T-cell (primary cell): ENCODE measurements at regions not wholly inside any gene's neighbourhood (a gene's known extent, or its start where the extent isn't known, plus 50 kb on each side); places are given as distances from the start of the nearest gene placed in this dataset.

ENCODE experiments used
- ATAC-seq, 4 experiments: fragments of 200-7000 bp in 3 of 4; fragments of 150-1000 bp in 1 of 4; cut with Tn5 transposase; replicated peaks in 1 of 4; 1 replicate in 3 of 4; 2 replicates in 1 of 4; pipeline ENCODE4 v1.10.0; 2021; ENCODE audit warnings: moderate library complexity in 3 of 4, mild to moderate bottlenecking in 2 of 4, moderate number of reproducible peaks in 1 of 4
- CTCF ChIA-PET, 2 donors: fragments of 300-600 bp; sonication (Branson Sonifier 250); formaldehyde crosslinking; loops; one replicate each; lab custom pipeline; 2022; ENCODE audit warnings: antibody characterized with exemption in 2 of 2; lab: Charles Lee
- POLR2A ChIA-PET, 2 donors: fragments of 300-600 bp; sonication (Branson Sonifier 250); formaldehyde crosslinking; loops; one replicate each; lab custom pipeline; 2022; ENCODE audit warnings: antibody characterized with exemption in 2 of 2; lab: Charles Lee
- DNase-seq, 35 experiments: peaks; one replicate each; pipeline versions ENCODE4 v3.0.0 to v3.0.0-alpha.2; 2013 to 2023
- H3K27ac ChIP-seq: one replicate; pipeline ENCODE4 v1.5.1; 2013; ENCODE audit warnings: low read length
- H3K27me3 ChIP-seq, 2 experiments: replicated peaks in 1 of 2; 1 replicate in 1 of 2; 2 replicates in 1 of 2; pipeline versions ENCODE4 v1.6.1 to v1.7.0; 2013; ENCODE audit warnings: low read length in 1 of 2, mixed read lengths in 1 of 2; ENCODE audit not compliant: control insufficient read depth in 2 of 2, insufficient read depth in 2 of 2; ENCODE audit errors: extremely low read depth in 1 of 2
- H3K36me3 ChIP-seq, 2 donors: 1 replicate in 1 of 2; 2 replicates in 1 of 2; pipeline versions ENCODE4 v1.6.1 to v1.7.0; 2013; ENCODE audit warnings: low read length in 1 of 2; ENCODE audit not compliant: control insufficient read depth in 2 of 2, insufficient read depth in 1 of 2; ENCODE audit errors: extremely low read depth in 1 of 2
- H3K4me1 ChIP-seq, 2 experiments: 1 replicate in 1 of 2; 2 replicates in 1 of 2; pipeline versions ENCODE4 v1.6.1 to v1.7.0; 2013; ENCODE audit warnings: low read length in 2 of 2, mixed read lengths in 1 of 2; ENCODE audit not compliant: insufficient read depth in 2 of 2, control insufficient read depth in 1 of 2; ENCODE audit errors: extremely low read depth in 1 of 2
- H3K4me3 ChIP-seq, 2 donors: 1 replicate in 1 of 2; 2 replicates in 1 of 2; pipeline versions ENCODE4 v1.5.1 to v1.7.0; 2013; ENCODE audit warnings: mild to moderate bottlenecking in 2 of 2, low read length in 1 of 2, moderate library complexity in 1 of 2; ENCODE audit not compliant: control insufficient read depth in 1 of 2; ENCODE audit errors: extremely low read depth in 1 of 2
- H3K9me3 ChIP-seq: 2 replicates; pipeline ENCODE4 v1.7.0; 2013
- H3K27ac Mint-ChIP-seq, 2 donors: one replicate each; pipeline ENCODE4 v1.8.0; 2020 to 2021; ENCODE audit warnings: mild to moderate bottlenecking in 2 of 2, mixed read lengths in 2 of 2
- H3K27me3 Mint-ChIP-seq, 2 donors: one replicate each; pipeline ENCODE4 v1.8.0; 2021 to 2022; ENCODE audit warnings: mixed read lengths in 2 of 2
- H3K36me3 Mint-ChIP-seq: one replicate; pipeline ENCODE4 v1.8.0; 2021; ENCODE audit warnings: mixed read lengths
- H3K4me1 Mint-ChIP-seq, 3 donors: one replicate each; pipeline ENCODE4 v1.8.0; 2020 to 2022; ENCODE audit warnings: mixed read lengths in 3 of 3, mild to moderate bottlenecking in 1 of 3
- H3K4me3 Mint-ChIP-seq, 3 donors: one replicate each; pipeline ENCODE4 v1.8.0; 2020 to 2022; ENCODE audit warnings: mild to moderate bottlenecking in 3 of 3, mixed read lengths in 3 of 3, moderate library complexity in 3 of 3
- H3K9me3 Mint-ChIP-seq, 3 donors: one replicate each; pipeline ENCODE4 v1.8.0; 2020 to 2022; ENCODE audit warnings: mixed read lengths in 3 of 3
- WGBS: methylation state at CpG from one replicate; pipeline ENCODE4 v1.1.5; 2013; ENCODE audit warnings: missing lambda C conversion rate; ENCODE audit not compliant: insufficient coverage; 5-methylcytosine and 5-hydroxymethylcytosine counted together

GRCh38 chr3:148585671-148586379, 111.9 kb upstream of the AGTR1 start:
- Mint-ChIP-seq H3K36me3 (no peaks in the 10 kb centered on the region), H3K9me3 (peaks cover 0 to 5% (median 0%) of the 10 kb centered on the region in 3 donors), H3K27me3 (no peaks in the 10 kb centered on the region), H3K4me1 (no peaks in the 10 kb centered on the region), H3K27ac (no peak overlapping the region), H3K4me3 (no peak overlapping the region)
- ATAC-seq = no peak
- no peak overlapping the region for H3K4me3 ChIP-seq
- ChIA-PET CTCF (no interaction called here), POLR2A (no interaction called here)
- H3K9me3 ChIP-seq = no peaks in the 10 kb centered on the region
- no peaks in the 10 kb centered on the region for H3K36me3 ChIP-seq
- DNase-seq = no peak
- no peaks in the 10 kb centered on the region for H3K4me1 ChIP-seq
- no peaks in the 10 kb centered on the region for H3K27me3 ChIP-seq
- no peak overlapping the region for H3K27ac ChIP-seq
- no CpG with 5 or more reads among the region's 5 CpGs for WGBS

GRCh38 chr3:148588291-148588690, 109.4 kb upstream of the AGTR1 start:
- CTCF ChIA-PET = no interaction called here
- Mint-ChIP-seq H3K36me3 (no peaks in the 10 kb centered on the region), H3K27ac (no peak overlapping the region), H3K4me3 (no peak overlapping the region), H3K4me1 (no peaks in the 10 kb centered on the region), H3K27me3 (no peaks in the 10 kb centered on the region), H3K9me3 (peaks cover 0 to 10% (median 3%) of the 10 kb centered on the region in 3 donors)
- Histone ChIP-seq H3K27ac (no peak overlapping the region), H3K4me3 (no peak overlapping the region), H3K9me3 (no peaks in the 10 kb centered on the region), H3K27me3 (no peaks in the 10 kb centered on the region), H3K36me3 (no peaks in the 10 kb centered on the region), H3K4me1 (no peaks in the 10 kb centered on the region)
- no CpG with 5 or more reads among the region's 2 CpGs for WGBS
- DNase-seq (no peak), ATAC-seq (no peak)
- POLR2A ChIA-PET = no interaction called here

DNA sequence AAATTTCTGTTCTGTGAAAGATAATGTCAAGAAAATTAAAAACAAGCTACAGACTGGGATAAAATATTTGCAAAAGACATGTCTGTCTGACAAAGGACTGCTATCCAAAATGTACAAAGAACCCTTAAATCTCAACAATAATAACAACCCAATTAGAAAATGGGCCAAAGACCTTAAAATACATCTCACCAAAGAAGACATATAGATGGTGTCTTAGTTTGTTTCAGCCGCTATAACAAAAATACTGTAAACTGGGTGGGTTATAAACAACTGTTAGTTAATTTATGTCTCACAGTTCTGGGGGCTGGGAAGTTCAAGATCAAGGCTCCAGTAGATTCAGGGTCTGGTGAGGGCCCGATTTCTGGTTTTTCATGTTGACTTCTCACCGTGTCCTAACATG, 106.2 kb upstream of the AGTR1 start:
- H3K4me3 Mint-ChIP-seq = no peak overlapping the region
- H3K27me3 ChIP-seq = no peaks in the 10 kb centered on the region

DNA sequence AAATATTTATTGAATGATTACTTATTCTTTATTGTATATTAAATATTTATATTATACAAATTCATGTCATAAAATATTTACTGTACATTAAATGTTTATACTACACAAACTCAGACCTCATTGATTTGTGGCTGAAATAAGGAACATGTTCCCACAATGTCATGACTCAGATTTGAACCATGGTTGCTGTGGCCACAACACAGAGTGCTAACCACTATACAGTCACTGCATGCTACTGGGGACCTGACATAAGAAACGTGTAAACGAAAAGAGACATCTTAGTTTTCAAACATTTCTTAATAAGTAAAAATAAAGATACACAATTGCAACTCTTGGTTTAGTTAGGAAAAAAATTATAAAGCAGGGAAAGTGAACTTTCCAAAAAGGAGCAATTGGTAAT, 99.1 kb upstream of the AGTR1 start:
- whole genome bisulfite sequencing = no CpG with 5 or more reads among the region's 2 CpGs
- ChIA-PET CTCF (no interaction called here), POLR2A (no interaction called here)
- H3K4me1 ChIP-seq = no peaks in the 10 kb centered on the region
- Mint-ChIP-seq H3K4me3 (no peak overlapping the region), H3K9me3 (peaks cover 0 to 6% (median 0%) of the 10 kb centered on the region in 3 donors), H3K27me3 (no peaks in the 10 kb centered on the region), H3K36me3 (no peaks in the 10 kb centered on the region), H3K27ac (no peak overlapping the region), H3K4me1 (no peaks in the 10 kb centered on the region)
- ATAC-seq = no peak
- H3K27me3 ChIP-seq = no peaks in the 10 kb centered on the region
- H3K4me3 ChIP-seq = no peak overlapping the region
- no peak for DNase-seq
- H3K36me3 ChIP-seq = no peaks in the 10 kb centered on the region
- no peaks in the 10 kb centered on the region for H3K9me3 ChIP-seq
- no peak overlapping the region for H3K27ac ChIP-seq

More for the DNA sequence above, 106.2 kb upstream of the AGTR1 start:
- DNase-seq (no peak), ATAC-seq (no peak)
- Mint-ChIP-seq H3K27me3 (no peaks in the 10 kb centered on the region), H3K36me3 (no peaks in the 10 kb centered on the region), H3K4me1 (no peaks in the 10 kb centered on the region), H3K27ac (no peak overlapping the region), H3K9me3 (peaks cover 0 to 8% (median 3%) of the 10 kb centered on the region in 3 donors)
- no CpG with 5 or more reads among the region's 3 CpGs for WGBS
- H3K4me3 ChIP-seq = no peak overlapping the region
- no peak overlapping the region for H3K27ac ChIP-seq
- no peaks in the 10 kb centered on the region for H3K4me1 ChIP-seq
- ChIA-PET CTCF (no interaction called here), POLR2A (no interaction called here)
- H3K9me3 ChIP-seq = no peaks in the 10 kb centered on the region
- H3K36me3 ChIP-seq = no peaks in the 10 kb centered on the region

GRCh38 chr3:148599481-148599880, 98.2 kb upstream of the AGTR1 start:
- Mint-ChIP-seq H3K27me3 (no peaks in the 10 kb centered on the region), H3K4me1 (no peaks in the 10 kb centered on the region), H3K9me3 (peaks cover 0 to 6% (median 0%) of the 10 kb centered on the region in 3 donors), H3K27ac (no peak overlapping the region), H3K36me3 (no peaks in the 10 kb centered on the region), H3K4me3 (no peak overlapping the region)
- H3K36me3 ChIP-seq = no peaks in the 10 kb centered on the region
- no peaks in the 10 kb centered on the region for H3K4me1 ChIP-seq
- CTCF ChIA-PET = interaction anchor here in 1 of 2 donors (0.6 kb wide), 1 partner anchor 973 kb away, joined by 3 read pairs; no protein-coding TSS in a partner anchor
- H3K27ac ChIP-seq = no peak overlapping the region
- ATAC-seq = no peak
- H3K4me3 ChIP-seq = no peak overlapping the region
- H3K27me3 ChIP-seq = no peaks in the 10 kb centered on the region
- POLR2A ChIA-PET = no interaction called here
- no peaks in the 10 kb centered on the region for H3K9me3 ChIP-seq
- no peak for DNase-seq
- WGBS = 73% methylated on average over 4 of the region's 5 CpGs

DNA sequence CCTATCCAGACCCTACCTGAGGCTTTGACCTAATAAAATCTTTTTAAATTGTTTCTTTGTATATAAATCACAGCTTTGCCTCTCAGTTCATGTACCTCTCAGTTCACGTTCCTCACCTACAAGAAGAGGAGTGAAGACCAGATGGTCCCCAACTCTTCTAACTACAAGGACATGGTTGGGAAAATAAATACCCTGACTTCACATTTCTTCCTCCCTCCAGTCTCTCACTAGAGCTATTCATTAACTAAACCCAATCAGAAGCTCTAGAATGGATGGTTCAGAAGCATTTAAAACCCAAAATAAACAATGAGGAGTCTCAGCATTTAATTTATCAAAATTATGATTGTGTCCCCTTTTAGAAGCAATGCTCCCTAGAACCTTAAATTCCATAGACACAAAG, 97.3 kb upstream of the AGTR1 start:
- Histone ChIP-seq H3K36me3 (no peaks in the 10 kb centered on the region), H3K4me3 (no peak overlapping the region), H3K4me1 (no peaks in the 10 kb centered on the region), H3K9me3 (no peaks in the 10 kb centered on the region), H3K27me3 (no peaks in the 10 kb centered on the region), H3K27ac (no peak overlapping the region)
- no peak overlapping the region for H3K27ac Mint-ChIP-seq
- no peak for ATAC-seq
- no peaks in the 10 kb centered on the region for H3K27me3 Mint-ChIP-seq
- H3K4me3 Mint-ChIP-seq = no peak overlapping the region
- peaks cover 0 to 6% (median 0%) of the 10 kb centered on the region in 3 donors for H3K9me3 Mint-ChIP-seq
- no peaks in the 10 kb centered on the region for H3K4me1 Mint-ChIP-seq
- WGBS = no CpG with 5 or more reads among the region's 1 CpG
- CTCF ChIA-PET = no interaction called here
- POLR2A ChIA-PET = interaction anchor here in 1 of 2 donors (0.5 kb wide), 1 partner anchor 1442 kb away, joined by 14 read pairs; no protein-coding TSS in a partner anchor
- DNase-seq = no peak
- no peaks in the 10 kb centered on the region for H3K36me3 Mint-ChIP-seq
